Transverse colon (tissue), 4 donors: ENCODE measurements at regions not wholly inside any gene's neighbourhood (a gene's known extent, or its start where the extent isn't known, plus 50 kb on each side); places are given as distances from the start of the nearest gene placed in this dataset.

ENCODE experiments used
- DNase-seq: peaks from one replicate; pipeline ENCODE4 v3.0.0-alpha.2; 2019
- H3K27ac ChIP-seq, 4 donors: fragments of 200-600 bp; sonication (generic); 2 replicates each; pipeline ENCODE4 v1.5.1; 2016 to 2018; ENCODE audit warnings: inconsistent platforms in 4 of 4
- H3K27me3 ChIP-seq: fragments of 200-600 bp; sonication (generic); 2 replicates; pipeline ENCODE4 v1.5.1; 2017; ENCODE audit warnings: inconsistent platforms
- H3K36me3 ChIP-seq, 4 donors: fragments of 200-600 bp; sonication (generic); 2 replicates each; pipeline ENCODE4 v1.5.1; 2017 to 2019; ENCODE audit warnings: inconsistent platforms in 4 of 4
- H3K4me1 ChIP-seq, 4 donors: fragments of 200-600 bp; sonication (generic); 2 replicates each; pipeline ENCODE4 v1.5.1; 2017 to 2020; ENCODE audit warnings: inconsistent platforms in 4 of 4
- H3K4me3 ChIP-seq, 4 donors: fragments of 200-600 bp; sonication (generic); 1 replicate in 1 of 4; 2 replicates in 3 of 4; pipeline versions ENCODE4 v1.5.1 to v1.6.1; 2017 to 2019; ENCODE audit warnings: inconsistent platforms in 4 of 4
- H3K9me3 ChIP-seq, 2 donors: fragments of 200-600 bp; sonication (generic); 2 replicates each; pipeline ENCODE4 v1.5.1; 2017 to 2019; ENCODE audit warnings: inconsistent platforms in 2 of 2
- CTCF ChIP-seq, 5 experiments: fragments of 200-600 bp in 3 of 5; fragments of 450-650 bp in 2 of 5; sonication (generic) in 3 of 5; IDR thresholded peaks; 1 replicate in 2 of 5; 2 replicates in 3 of 5; pipeline ENCODE4 v1.5.1; 2016 to 2017; ENCODE audit warnings: antibody characterized with exemption in 5 of 5, inconsistent platforms in 3 of 5, mild to moderate bottlenecking in 2 of 5, moderate library complexity in 1 of 5
- EP300 ChIP-seq: sonication (generic); formaldehyde crosslinking; IDR thresholded peaks from one replicate; pipeline ENCODE4 v1.6.1; 2017; ENCODE audit warnings: antibody characterized with exemption, low read depth
- POLR2A ChIP-seq: fragments of 450-650 bp; IDR thresholded peaks from one replicate; pipeline ENCODE4 v1.6.1; 2016; ENCODE audit warnings: antibody characterized with exemption, mild to moderate bottlenecking, moderate library complexity
- POLR2AphosphoS5 ChIP-seq, 3 donors: sonication (generic); formaldehyde crosslinking; IDR thresholded peaks; one replicate each; pipeline ENCODE4 v1.6.1; 2016; ENCODE audit warnings: antibody characterized with exemption in 3 of 3
- WGBS, 2 donors: methylation state at CpG; one replicate each; pipeline ENCODE4 v1.1.5; 2018; ENCODE audit warnings: low coverage in 1 of 2; 5-methylcytosine and 5-hydroxymethylcytosine counted together
- in situ Hi-C, 4 donors: fragments of 200-750 bp; cut with MboI; loops; one replicate each; pipeline versions ENCODE4 v1.15.0 to v1.15.1; 2017; ENCODE audit warnings: low sequenced_read_pairs in 3 of 4, low pct_ligation_motif_present in 1 of 4, low pct_unique_long_range_greater_than_20kb in 1 of 4
- intact Hi-C: fragments of 100-400 bp; cut with DNase I; formaldehyde crosslinking; loops from one replicate; pipeline ENCODE4 v1.15.1; 2023; ENCODE audit warnings: low total_unique reads

DNA sequence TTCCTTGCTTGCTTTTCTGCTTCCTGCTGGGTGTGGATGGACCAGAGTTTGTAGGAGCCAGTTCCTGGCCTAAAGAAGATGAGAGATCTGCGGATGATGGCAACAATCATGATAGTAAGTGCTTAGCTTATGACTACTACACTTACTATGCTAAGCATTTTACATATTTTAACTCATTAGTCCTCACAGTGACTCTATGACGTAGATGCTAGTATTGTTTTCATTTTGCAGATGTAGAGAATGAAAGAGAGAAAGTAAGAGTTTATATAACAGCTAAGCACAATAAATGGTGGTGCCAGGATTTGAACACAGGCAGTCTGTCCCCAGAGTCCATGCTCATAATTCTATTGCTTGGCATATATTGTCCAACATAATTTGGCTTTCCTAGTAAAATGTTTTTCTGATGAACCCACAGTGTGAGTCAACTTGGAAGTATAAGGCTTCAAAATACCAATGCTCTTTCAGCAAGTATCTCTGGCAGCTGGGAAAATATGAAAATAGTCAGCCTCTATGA lies 363.2 kb upstream of the DDHD1 start:
- intact Hi-C loops (no loop called here), in situ Hi-C loops (no loop called here)
- peaks cover 0 to 4% (median 0%) of the 10 kb centered on the region in 4 donors for H3K4me1 ChIP-seq
- no peaks in the 10 kb centered on the region for H3K9me3 ChIP-seq
- TF ChIP-seq CTCF (IDR thresholded peaks at IDR 0.05) (no peak), EP300 (no peak), POLR2A (no peak), POLR2AphosphoS5 (IDR thresholded peaks at IDR 0.05) (no peak)
- H3K27ac ChIP-seq, result peak overlapping the region; percentile 6 to 43 (median 14)
- no peak overlapping the region for H3K4me3 ChIP-seq
- WGBS, 2 donors, result 69 to 75% methylated on average over 2 of the region's 2 CpGs
- H3K27me3 ChIP-seq, result no peaks in the 10 kb centered on the region
- no peak for DNase-seq
- H3K36me3 ChIP-seq, result no peaks in the 10 kb centered on the region

- Histone ChIP-seq H3K4me3 (no peak overlapping the region), H3K9me3 (no peaks in the 10 kb centered on the region), H3K27me3 (no peaks in the 10 kb centered on the region), H3K27ac (peak overlapping the region in 3 of 4 donors; percentile 6 to 43 (median 20)), H3K4me1 (peaks cover 0 to 4% (median 0%) of the 10 kb centered on the region in 4 donors), H3K36me3 (no peaks in the 10 kb centered on the region)
- intact Hi-C loops (no loop called here), in situ Hi-C loops (no loop called here)
- DNase-seq, result no peak
- TF ChIP-seq POLR2A (no peak), EP300 (no peak), POLR2AphosphoS5 (IDR thresholded peaks at IDR 0.05) (no peak), CTCF (IDR thresholded peaks at IDR 0.05) (no peak)
- WGBS, 2 donors, result 43 to 45% methylated on average over 4 to 5 of the region's 5 CpGs
Observed at GRCh38 chr14:53515276-53515675, 362.2 kb upstream of the DDHD1 start.

- in situ Hi-C loops, result no loop called here
- no peak for DNase-seq
- Histone ChIP-seq H3K4me1 (peaks cover 0 to 13% (median 4%) of the 10 kb centered on the region in 4 donors), H3K4me3 (no peak overlapping the region), H3K9me3 (no peaks in the 10 kb centered on the region), H3K27ac (no peak overlapping the region), H3K36me3 (no peaks in the 10 kb centered on the region), H3K27me3 (no peaks in the 10 kb centered on the region)
- TF ChIP-seq CTCF (IDR thresholded peaks at IDR 0.05) (no peak), POLR2A (no peak), EP300 (no peak), POLR2AphosphoS5 (IDR thresholded peaks at IDR 0.05) (no peak)
- intact Hi-C loops, result no loop called here
- WGBS, 2 donors, result 87 to 88% methylated on average over 3 of the region's 3 CpGs
Observed at GRCh38 chr14:53514197-53514596, 361.1 kb upstream of the DDHD1 start.

- Histone ChIP-seq H3K9me3 (no peaks in the 10 kb centered on the region), H3K27me3 (no peaks in the 10 kb centered on the region), H3K4me1 (peaks cover 0 to 11% (median 7%) of the 10 kb centered on the region in 4 donors), H3K4me3 (no peak overlapping the region), H3K36me3 (no peaks in the 10 kb centered on the region), H3K27ac (peak overlapping the region; percentile 62 to 74 (median 66))
- in situ Hi-C loops (no loop called here), intact Hi-C loops (no loop called here)
- no peak for TF ChIP-seq POLR2AphosphoS5 (IDR thresholded peaks at IDR 0.05)
- TF ChIP-seq POLR2A, result no peak
- no peak for TF ChIP-seq EP300
- DNase-seq, result no peak
Observed at GRCh38 chr14:53510281-53510912, 357.3 kb upstream of the DDHD1 start.
